Tibial nerve (tissue), 3 donors: ENCODE measurements at regions not wholly inside any gene's neighbourhood (a gene's known extent, or its start where the extent isn't known, plus 50 kb on each side); places are given as distances from the start of the nearest gene placed in this dataset.

Source experiments
- POLR2A ChIP-seq, 2 donors: fragments of 450-650 bp; IDR thresholded peaks; one replicate each; pipeline ENCODE4 v1.6.1; 2017; ENCODE audit warnings: antibody characterized with exemption in 2 of 2, mild to moderate bottlenecking in 2 of 2, moderate library complexity in 2 of 2
- TF ChIP-seq, protein P1 (sequence below), 5 experiments: fragments of 200-600 bp in 3 of 5; fragments of 450-650 bp in 2 of 5; sonication (generic) in 3 of 5; IDR thresholded peaks; one replicate each; pipeline ENCODE4 v1.5.1; 2016 to 2019; ENCODE audit warnings: antibody characterized with exemption in 5 of 5, mild to moderate bottlenecking in 3 of 5, moderate library complexity in 2 of 5

DNA sequence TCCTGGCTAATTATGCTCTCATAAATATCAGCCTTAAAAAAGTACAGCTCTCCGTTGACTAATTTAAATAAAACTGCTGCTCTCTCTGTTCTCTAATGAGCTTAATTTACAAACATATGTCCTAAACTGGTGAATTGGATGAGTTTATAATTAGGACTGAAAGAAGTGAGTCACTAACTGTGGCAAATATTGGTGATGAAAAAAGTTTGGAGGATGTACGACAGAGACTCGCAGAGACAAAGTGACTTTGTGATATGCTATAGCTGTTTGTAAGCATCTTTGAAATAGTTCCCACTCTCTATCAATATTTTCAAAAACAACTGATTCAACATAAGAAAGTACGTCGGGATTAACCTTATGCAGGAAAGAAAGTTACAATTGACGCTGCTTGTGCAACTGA, 138.9 kb upstream of the TMEFF2 start:
- TF ChIP-seq, protein P1, sequence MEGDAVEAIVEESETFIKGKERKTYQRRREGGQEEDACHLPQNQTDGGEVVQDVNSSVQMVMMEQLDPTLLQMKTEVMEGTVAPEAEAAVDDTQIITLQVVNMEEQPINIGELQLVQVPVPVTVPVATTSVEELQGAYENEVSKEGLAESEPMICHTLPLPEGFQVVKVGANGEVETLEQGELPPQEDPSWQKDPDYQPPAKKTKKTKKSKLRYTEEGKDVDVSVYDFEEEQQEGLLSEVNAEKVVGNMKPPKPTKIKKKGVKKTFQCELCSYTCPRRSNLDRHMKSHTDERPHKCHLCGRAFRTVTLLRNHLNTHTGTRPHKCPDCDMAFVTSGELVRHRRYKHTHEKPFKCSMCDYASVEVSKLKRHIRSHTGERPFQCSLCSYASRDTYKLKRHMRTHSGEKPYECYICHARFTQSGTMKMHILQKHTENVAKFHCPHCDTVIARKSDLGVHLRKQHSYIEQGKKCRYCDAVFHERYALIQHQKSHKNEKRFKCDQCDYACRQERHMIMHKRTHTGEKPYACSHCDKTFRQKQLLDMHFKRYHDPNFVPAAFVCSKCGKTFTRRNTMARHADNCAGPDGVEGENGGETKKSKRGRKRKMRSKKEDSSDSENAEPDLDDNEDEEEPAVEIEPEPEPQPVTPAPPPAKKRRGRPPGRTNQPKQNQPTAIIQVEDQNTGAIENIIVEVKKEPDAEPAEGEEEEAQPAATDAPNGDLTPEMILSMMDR (IDR thresholded peaks at IDR 0.05), result no peak
- TF ChIP-seq POLR2A (IDR thresholded peaks at IDR 0.05), result no peak
